Hepatocyte (in vitro differentiated cells): ENCODE measurements at regions not wholly inside any gene's neighbourhood (a gene's known extent, or its start where the extent isn't known, plus 50 kb on each side); places are given as distances from the start of the nearest gene placed in this dataset.

Experiments
- DNase-seq: peaks from one replicate; pipeline ENCODE4 v3.0.0-alpha.2; 2016; ENCODE audit warnings: low spot score
- H2AFZ ChIP-seq: fragments of 200-600 bp; sonication (generic); 2 replicates; pipeline ENCODE4 v1.6.0; 2016; ENCODE audit warnings: antibody characterized with exemption, mild to moderate bottlenecking
- H3K27ac ChIP-seq: fragments of 200-600 bp; sonication (generic); 2 replicates; pipeline ENCODE4 v1.5.1; 2016; ENCODE audit warnings: mild to moderate bottlenecking
- H3K27me3 ChIP-seq: fragments of 200-600 bp; sonication (generic); 2 replicates; pipeline ENCODE4 v1.6.1; 2016
- H3K36me3 ChIP-seq: fragments of 200-600 bp; sonication (generic); replicated peaks from 2 replicates; pipeline ENCODE4 v1.5.1; 2016; ENCODE audit warnings: low read depth; ENCODE audit not compliant: insufficient read depth
- H3K4me1 ChIP-seq: fragments of 200-600 bp; sonication (generic); 2 replicates; pipeline ENCODE4 v1.5.1; 2016; ENCODE audit warnings: mild to moderate bottlenecking, moderate library complexity; ENCODE audit not compliant: insufficient read depth
- H3K4me2 ChIP-seq: fragments of 200-600 bp; sonication (generic); 2 replicates; pipeline ENCODE4 v1.6.0; 2016
- H3K4me3 ChIP-seq: fragments of 200-600 bp; sonication (generic); 2 replicates; pipeline ENCODE4 v1.5.1; 2016; ENCODE audit warnings: mild to moderate bottlenecking
- H3K79me2 ChIP-seq: fragments of 200-600 bp; sonication (generic); 2 replicates; pipeline ENCODE4 v1.6.0; 2017; ENCODE audit warnings: mild to moderate bottlenecking
- H3K9me2 ChIP-seq: fragments of 200-600 bp; sonication (generic); replicated peaks from 2 replicates; pipeline ENCODE4 v1.6.0; 2017; ENCODE audit warnings: mild to moderate bottlenecking; ENCODE audit not compliant: insufficient read depth
- H3K9me3 ChIP-seq: fragments of 200-600 bp; sonication (generic); 2 replicates; pipeline ENCODE4 v1.5.1; 2016; ENCODE audit warnings: low read depth, mild to moderate bottlenecking
- H4K20me1 ChIP-seq: fragments of 200-600 bp; sonication (generic); 2 replicates; pipeline ENCODE4 v1.6.0; 2016; ENCODE audit warnings: mild to moderate bottlenecking; ENCODE audit not compliant: insufficient read depth, poor library complexity, severe bottlenecking
- CTCF ChIP-seq: fragments of 200-600 bp; sonication (generic); IDR thresholded peaks from 2 replicates; pipeline ENCODE4 v1.5.1; 2016; ENCODE audit warnings: antibody characterized with exemption, mild to moderate bottlenecking; ENCODE audit not compliant: poor library complexity
- EZH2 ChIP-seq: fragments of 200-600 bp; sonication (generic); IDR thresholded peaks from 2 replicates; pipeline ENCODE4 v1.6.1; 2016; ENCODE audit warnings: antibody characterized with exemption, mild to moderate bottlenecking, borderline replicate concordance
- EZH2phosphoT487 ChIP-seq: fragments of 200-600 bp; sonication (generic); IDR thresholded peaks from one replicate; pipeline ENCODE4 v1.6.1; 2018; ENCODE audit warnings: antibody characterized with exemption, mild to moderate bottlenecking, low read depth, moderate library complexity; ENCODE audit not compliant: unreplicated experiment, severe bottlenecking
- WGBS: methylation state at CpG from one replicate; pipeline ENCODE4 v1.1.6; 2016; ENCODE audit warnings: low lambda C conversion rate; ENCODE audit errors: missing lambda C conversion rate; 5-methylcytosine and 5-hydroxymethylcytosine counted together

GRCh38 chr9:28538132-28538531, 964.9 kb upstream of the C9orf72 start:
- DNase-seq, result no peak
- Histone ChIP-seq H2AFZ (no peak overlapping the region), H3K9me3 (no peaks in the 10 kb centered on the region), H3K4me3 (no peak overlapping the region), H3K27ac (no peak overlapping the region), H3K4me2 (no peak overlapping the region), H3K27me3 (no peaks in the 10 kb centered on the region), H3K9me2 (no peaks in the 10 kb centered on the region), H4K20me1 (no peaks in the 10 kb centered on the region), H3K36me3 (no peaks in the 10 kb centered on the region), H3K79me2 (no peaks in the 10 kb centered on the region), H3K4me1 (no peaks in the 10 kb centered on the region)
- TF ChIP-seq EZH2 (no peak), CTCF (no peak), EZH2phosphoT487 (no peak)
- WGBS, result 90% methylated on average over 3 of the region's 3 CpGs

GRCh38 chr9:28539434-28540070, 966.3 kb upstream of the C9orf72 start:
- H3K4me3 ChIP-seq, result no peak overlapping the region
- DNase-seq, result no peak
- TF ChIP-seq CTCF (no peak), EZH2phosphoT487 (no peak), EZH2 (no peak)
- H3K27me3 ChIP-seq, result no peaks in the 10 kb centered on the region
- 84% methylated on average over 1 of the region's 1 CpG for WGBS
- no peaks in the 10 kb centered on the region for H3K9me2 ChIP-seq
- no peaks in the 10 kb centered on the region for H3K4me1 ChIP-seq
- no peaks in the 10 kb centered on the region for H4K20me1 ChIP-seq
- H2AFZ ChIP-seq, result no peak overlapping the region
- no peak overlapping the region for H3K4me2 ChIP-seq
- H3K27ac ChIP-seq, result no peak overlapping the region
- no peaks in the 10 kb centered on the region for H3K9me3 ChIP-seq
- H3K36me3 ChIP-seq, result no peaks in the 10 kb centered on the region
- H3K79me2 ChIP-seq, result no peaks in the 10 kb centered on the region

- H3K27me3 ChIP-seq, result no peaks in the 10 kb centered on the region
- H3K27ac ChIP-seq, result no peak overlapping the region
- WGBS, result 74% methylated on average over 4 of the region's 4 CpGs
- H3K9me3 ChIP-seq, result no peaks in the 10 kb centered on the region
- no peaks in the 10 kb centered on the region for H4K20me1 ChIP-seq
- H3K79me2 ChIP-seq, result no peaks in the 10 kb centered on the region
- H3K9me2 ChIP-seq, result no peaks in the 10 kb centered on the region
- no peak overlapping the region for H3K4me3 ChIP-seq
- H3K36me3 ChIP-seq, result no peaks in the 10 kb centered on the region
- DNase-seq, result no peak
- no peak for TF ChIP-seq CTCF
- no peak for TF ChIP-seq EZH2phosphoT487
- no peak for TF ChIP-seq EZH2
- no peak overlapping the region for H2AFZ ChIP-seq
- no peaks in the 10 kb centered on the region for H3K4me1 ChIP-seq
- H3K4me2 ChIP-seq, result no peak overlapping the region
Measured at GRCh38 chr9:28542928-28543327, 969.6 kb upstream of the C9orf72 start.

- H3K27ac ChIP-seq, result no peak overlapping the region
- no peaks in the 10 kb centered on the region for H3K9me2 ChIP-seq
- H3K36me3 ChIP-seq, result no peaks in the 10 kb centered on the region
- H3K4me3 ChIP-seq, result no peak overlapping the region
- WGBS, result 72% methylated on average over 2 of the region's 2 CpGs
- DNase-seq, result no peak
- no peak overlapping the region for H3K4me2 ChIP-seq
- no peaks in the 10 kb centered on the region for H3K4me1 ChIP-seq
- H3K9me3 ChIP-seq, result no peaks in the 10 kb centered on the region
- no peak overlapping the region for H2AFZ ChIP-seq
- H3K27me3 ChIP-seq, result no peaks in the 10 kb centered on the region
- H4K20me1 ChIP-seq, result no peaks in the 10 kb centered on the region
- TF ChIP-seq EZH2phosphoT487 (no peak), EZH2 (no peak), CTCF (no peak)
- H3K79me2 ChIP-seq, result no peaks in the 10 kb centered on the region
Measured at GRCh38 chr9:28547527-28547926, 974.2 kb upstream of the C9orf72 start.
